Esophagus (tissue), 2 donors: ENCODE measurements at regions not wholly inside any gene's neighbourhood (a gene's known extent, or its start where the extent isn't known, plus 50 kb on each side); places are given as distances from the start of the nearest gene placed in this dataset.
"Not testable (repeated sequence)": the region's sequence is repeated elsewhere in the genome, so short reads cannot be mapped to it uniquely, and the experiment has no call there.

Experiments
- H3K27ac ChIP-seq, 2 donors: one replicate each; pipeline ENCODE4 v1.5.1; 2013; ENCODE audit warnings: low read depth in 2 of 2, mild to moderate bottlenecking in 2 of 2, inconsistent platforms in 1 of 2, low read length in 1 of 2, moderate library complexity in 1 of 2
- H3K27me3 ChIP-seq, 2 donors: one replicate each; pipeline ENCODE4 v1.6.1; 2013; ENCODE audit warnings: low read length in 2 of 2, control low read depth in 1 of 2, mild to moderate bottlenecking in 1 of 2; ENCODE audit not compliant: insufficient read depth in 2 of 2, control insufficient read depth in 1 of 2
- H3K36me3 ChIP-seq, 2 donors: one replicate each; pipeline ENCODE4 v1.6.1; 2013; ENCODE audit warnings: low read length in 1 of 2; ENCODE audit not compliant: control insufficient read depth in 2 of 2, insufficient read depth in 2 of 2
- H3K4me1 ChIP-seq, 2 donors: one replicate each; pipeline ENCODE4 v1.6.1; 2013; ENCODE audit warnings: low read length in 1 of 2; ENCODE audit not compliant: control insufficient read depth in 2 of 2, insufficient read depth in 2 of 2
- H3K4me3 ChIP-seq, 2 donors: one replicate each; pipeline ENCODE4 v1.5.1; 2013; ENCODE audit warnings: low read length in 2 of 2, mild to moderate bottlenecking in 2 of 2, low read depth in 1 of 2, moderate library complexity in 1 of 2
- H3K9me3 ChIP-seq, 2 donors: one replicate each; pipeline ENCODE4 v1.6.1; 2013; ENCODE audit warnings: mild to moderate bottlenecking in 2 of 2, low read depth in 1 of 2, low read length in 1 of 2, moderate library complexity in 1 of 2; ENCODE audit not compliant: control insufficient read depth in 2 of 2, insufficient read depth in 1 of 2
- WGBS, 2 donors: extraction: QIAGEN DNeasy Blood & Tissue Kit; methylation state at CpG; one replicate each; pipeline ENCODE4 v1.1.7; 2013; 5-methylcytosine and 5-hydroxymethylcytosine counted together
- donor health status: healthy with polysubstance abuse.
- donor health status: Bipolar disorder and iron deficiency.

GRCh38 chr4:4107411-4108107 is 119.2 kb downstream of the OTOP1 start:
- WGBS, 2 donors, result 9 to 10% methylated on average over 49 to 51 of the region's 52 CpGs
- not testable (repeated sequence) for H3K9me3 ChIP-seq, H3K27ac ChIP-seq, H3K36me3 ChIP-seq, H3K27me3 ChIP-seq, H3K4me1 ChIP-seq
- H3K4me3 ChIP-seq, result peak overlapping the region; percentile 39 to 45

- 82 to 87% methylated on average over 13 of the region's 13 CpGs for WGBS, 2 donors
- not testable (repeated sequence) for H3K36me3 ChIP-seq, H3K9me3 ChIP-seq, H3K27me3 ChIP-seq, H3K4me3 ChIP-seq, H3K4me1 ChIP-seq, H3K27ac ChIP-seq
Observed at GRCh38 chr4:4115381-4115780, 111.3 kb downstream of the OTOP1 start.

GRCh38 chr4:4116901-4117300 is 109.8 kb downstream of the OTOP1 start:
- not testable (repeated sequence) for H3K4me1 ChIP-seq, H3K27me3 ChIP-seq, H3K27ac ChIP-seq, H3K4me3 ChIP-seq, H3K9me3 ChIP-seq, H3K36me3 ChIP-seq
- 67% methylated on average over 1 of the region's 1 CpG; no CpG with 5 or more reads in 1 of the 2 donors for WGBS, 2 donors

DNA sequence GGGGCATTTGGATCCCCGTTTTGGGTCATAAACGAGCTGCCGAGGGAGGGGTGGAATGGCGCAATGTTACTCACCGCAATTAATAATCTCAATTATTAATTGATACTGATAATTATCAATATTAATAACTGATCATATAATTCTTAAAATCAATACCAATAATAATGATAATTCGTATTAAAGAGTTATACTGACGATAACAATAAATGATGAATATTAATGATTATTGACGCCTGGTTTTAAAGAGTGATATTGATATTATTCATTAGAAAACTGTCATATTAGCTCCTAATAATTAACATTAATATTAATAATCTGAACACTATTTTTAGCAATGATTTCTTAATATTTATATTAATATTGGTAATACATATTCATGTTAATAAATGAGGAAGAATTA is 92.4 kb downstream of the OTOP1 start:
- not testable (repeated sequence) for H3K27ac ChIP-seq, H3K27me3 ChIP-seq, H3K4me3 ChIP-seq, H3K36me3 ChIP-seq, H3K4me1 ChIP-seq, H3K9me3 ChIP-seq
- WGBS, 2 donors, result 80 to 84% methylated on average over 8 of the region's 8 CpGs

GRCh38 chr4:4136621-4137020 is 90.1 kb downstream of the OTOP1 start:
- not testable (repeated sequence) for H3K9me3 ChIP-seq, H3K4me1 ChIP-seq, H3K27ac ChIP-seq, H3K27me3 ChIP-seq, H3K4me3 ChIP-seq, H3K36me3 ChIP-seq
- WGBS, 2 donors, result 93 to 96% methylated on average over 9 of the region's 9 CpGs
